Liver (tissue), 3 donors: ENCODE measurements at regions not wholly inside any gene's neighbourhood (a gene's known extent, or its start where the extent isn't known, plus 50 kb on each side); places are given as distances from the start of the nearest gene placed in this dataset.

Source experiments
- ATF3 ChIP-seq: IDR thresholded peaks from 2 replicates; pipeline ENCODE4 v1.6.1; 2016; ENCODE audit warnings: antibody characterized with exemption
- CTCF ChIP-seq: fragments of 150-350 bp; IDR thresholded peaks from 2 replicates; pipeline ENCODE4 v1.5.1; 2017; ENCODE audit warnings: improper control_type of control experiment, low read depth, low read length; ENCODE audit not compliant: missing input control
- EGR1 ChIP-seq, 2 donors: IDR thresholded peaks; 2 replicates each; pipeline ENCODE4 v1.6.1; 2016 to 2018; ENCODE audit warnings: antibody characterized with exemption in 2 of 2, low read depth in 2 of 2
- GABPA ChIP-seq, 2 donors: IDR thresholded peaks in 1 of 2; conservative IDR thresholded peaks in 1 of 2; 2 replicates each; pipeline ENCODE4 v1.6.1; 2016; ENCODE audit warnings: antibody characterized with exemption in 2 of 2, mild to moderate bottlenecking in 1 of 2, moderate library complexity in 1 of 2
- HNF4G ChIP-seq: IDR thresholded peaks from 2 replicates; pipeline ENCODE4 v1.6.1; 2016; ENCODE audit warnings: antibody characterized with exemption
- JUND ChIP-seq, 2 donors: IDR thresholded peaks; 2 replicates each; pipeline ENCODE4 v1.6.1; 2016; ENCODE audit warnings: antibody characterized with exemption in 2 of 2
- RAD21 ChIP-seq, 2 donors: IDR thresholded peaks; 2 replicates each; pipeline ENCODE4 v1.6.1; 2016; ENCODE audit warnings: antibody characterized with exemption in 2 of 2, mild to moderate bottlenecking in 2 of 2
- REST ChIP-seq: IDR thresholded peaks from 2 replicates; pipeline ENCODE4 v1.6.1; 2016; ENCODE audit warnings: antibody characterized with exemption, mild to moderate bottlenecking
- YY1 ChIP-seq: IDR thresholded peaks from 2 replicates; pipeline ENCODE4 v1.6.1; 2016; ENCODE audit warnings: antibody characterized with exemption, mild to moderate bottlenecking
- ZBTB33 ChIP-seq: IDR thresholded peaks from 2 replicates; pipeline ENCODE4 v1.6.1; 2016; ENCODE audit warnings: antibody characterized with exemption
- TF ChIP-seq, protein P1 (sequence below): IDR thresholded peaks from 2 replicates; pipeline ENCODE4 v1.6.1; 2016; ENCODE audit warnings: antibody characterized with exemption
- donor health status: healthy.
- donor health status: healthy.

DNA sequence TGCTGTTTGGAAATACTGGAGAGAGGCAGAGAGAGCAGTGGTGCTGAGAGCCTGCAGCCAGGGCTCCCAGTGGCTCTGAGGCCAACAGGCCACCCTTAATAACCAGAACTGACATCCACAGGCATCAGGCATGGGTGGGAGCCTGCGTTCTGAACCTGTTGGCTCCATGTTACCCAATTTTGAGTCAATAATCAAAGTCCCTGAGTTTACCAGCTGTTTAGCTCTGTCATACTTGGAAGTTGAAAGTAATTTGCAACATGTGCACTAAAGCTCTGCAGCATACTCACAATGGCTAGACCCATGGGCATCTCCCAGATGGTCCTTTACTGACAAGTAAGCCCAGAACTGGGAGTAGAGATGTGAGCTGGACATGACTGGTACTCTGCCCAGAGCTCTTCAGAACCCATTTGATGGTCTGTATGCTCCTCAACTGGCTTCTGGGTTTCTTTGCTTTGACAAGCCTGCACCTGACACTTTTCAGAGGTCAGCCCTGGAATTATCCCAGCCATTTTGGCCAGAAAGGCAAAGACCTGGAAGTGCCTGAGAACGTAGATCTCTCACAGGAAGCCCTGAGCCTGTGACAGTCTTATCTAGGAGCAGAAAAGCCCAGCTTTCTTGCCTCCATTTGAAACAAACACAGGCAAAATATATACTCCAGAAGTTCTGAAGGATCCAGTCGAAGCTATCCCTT lies 122.4 kb upstream of the CITED2 start:
- no peak for TF ChIP-seq CTCF
- TF ChIP-seq, protein P1, sequence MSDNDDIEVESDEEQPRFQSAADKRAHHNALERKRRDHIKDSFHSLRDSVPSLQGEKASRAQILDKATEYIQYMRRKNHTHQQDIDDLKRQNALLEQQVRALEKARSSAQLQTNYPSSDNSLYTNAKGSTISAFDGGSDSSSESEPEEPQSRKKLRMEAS, result no peak
- TF ChIP-seq YY1, result no peak
- TF ChIP-seq REST, result no peak
- no peak for TF ChIP-seq EGR1 (IDR thresholded peaks at IDR 0.05; ENCODE audit: low read depth in 2 of 2)
- no peak for TF ChIP-seq HNF4G
- TF ChIP-seq RAD21 (IDR thresholded peaks at IDR 0.05), result no peak
- no peak for TF ChIP-seq ZBTB33
- TF ChIP-seq JUND (IDR thresholded peaks at IDR 0.05), result no peak
- no peak for TF ChIP-seq ATF3
- no peak for TF ChIP-seq GABPA (IDR thresholded peaks at IDR 0.05 in 1 of 2, conservative IDR thresholded peaks at IDR 0.05 in 1 of 2)
